Mononuclear cell (primary cell): ENCODE measurements at regions not wholly inside any gene's neighbourhood (a gene's known extent, or its start where the extent isn't known, plus 50 kb on each side); places are given as distances from the start of the nearest gene placed in this dataset.
"Not testable (repeated sequence)": the region's sequence is repeated elsewhere in the genome, so short reads cannot be mapped to it uniquely, and the experiment has no call there.

ENCODE experiments used
- H3K27me3 ChIP-seq: 2 replicates; pipeline ENCODE4 v1.6.0; 2011; ENCODE audit warnings: low read length, control low read depth; ENCODE audit not compliant: insufficient read depth
- H3K4me1 ChIP-seq: 2 replicates; pipeline ENCODE4 v1.5.1; 2011; ENCODE audit warnings: mild to moderate bottlenecking, low read length, control low read depth; ENCODE audit not compliant: insufficient read depth
- H3K4me3 ChIP-seq: 2 replicates; pipeline ENCODE4 v1.5.1; 2011; ENCODE audit warnings: mild to moderate bottlenecking, low read length, moderate library complexity
- H3K9me3 ChIP-seq: 2 replicates; pipeline ENCODE4 v1.5.1; 2011; ENCODE audit warnings: low read depth, mild to moderate bottlenecking, control low read depth, low read length

DNA sequence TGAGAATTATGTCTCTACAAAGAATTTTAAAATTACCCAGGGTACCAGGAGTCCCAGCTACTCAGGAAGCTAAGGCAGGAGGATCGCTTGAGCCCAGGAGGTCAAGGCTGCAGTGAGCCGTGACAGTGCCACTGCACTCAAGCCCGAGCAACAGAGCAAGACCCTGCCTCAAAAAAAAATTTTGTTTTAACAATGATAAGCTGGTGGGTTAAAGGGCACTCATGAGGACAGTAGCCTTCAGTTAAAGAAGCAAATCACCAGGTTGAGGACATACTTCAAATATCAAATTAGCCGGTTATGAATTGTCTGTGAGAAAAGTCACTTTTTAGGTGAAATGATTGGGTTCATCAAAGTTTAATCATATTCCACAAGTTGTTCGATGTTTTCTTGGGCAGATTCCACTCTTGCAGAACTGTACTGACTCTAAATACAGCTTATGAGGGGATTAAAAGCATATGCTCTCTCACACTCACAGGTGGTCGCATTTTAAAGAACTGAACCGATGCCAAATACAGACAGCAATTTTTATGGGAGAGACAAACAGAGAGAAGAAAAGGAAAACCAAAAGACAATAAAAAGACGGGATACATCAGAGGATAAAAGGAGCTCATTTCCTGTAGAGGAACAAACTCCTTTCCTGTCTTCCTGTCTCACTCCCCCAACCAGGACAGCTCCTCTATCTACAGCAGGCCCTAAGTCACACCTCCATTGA is 582.8 kb upstream of the NRP1 start:
- Histone ChIP-seq H3K4me3 (no peak overlapping the region), H3K9me3 (no peaks in the 10 kb centered on the region), H3K4me1 (no peaks in the 10 kb centered on the region), H3K27me3 (no peaks in the 10 kb centered on the region)

DNA sequence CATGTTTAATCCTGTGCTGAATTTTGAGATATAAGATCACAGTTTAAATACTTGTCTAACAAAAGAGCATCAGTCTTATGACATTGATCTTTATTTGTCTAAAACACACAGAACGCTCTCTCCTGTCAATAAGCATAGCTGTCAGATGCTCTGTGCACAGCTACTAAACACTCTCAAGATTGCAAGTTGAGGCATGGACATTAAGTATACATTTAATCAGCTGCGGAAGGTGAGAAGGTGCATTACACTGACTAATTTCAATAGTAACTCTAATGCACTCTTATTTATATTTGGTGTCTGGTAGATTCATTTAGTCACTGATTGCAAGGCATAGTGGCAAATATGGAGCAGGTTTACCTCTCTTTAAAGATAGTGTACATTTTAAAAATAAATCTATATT is 580.3 kb upstream of the NRP1 start:
- Histone ChIP-seq H3K9me3 (no peaks in the 10 kb centered on the region), H3K27me3 (no peaks in the 10 kb centered on the region), H3K4me3 (no peak overlapping the region), H3K4me1 (no peaks in the 10 kb centered on the region)

DNA sequence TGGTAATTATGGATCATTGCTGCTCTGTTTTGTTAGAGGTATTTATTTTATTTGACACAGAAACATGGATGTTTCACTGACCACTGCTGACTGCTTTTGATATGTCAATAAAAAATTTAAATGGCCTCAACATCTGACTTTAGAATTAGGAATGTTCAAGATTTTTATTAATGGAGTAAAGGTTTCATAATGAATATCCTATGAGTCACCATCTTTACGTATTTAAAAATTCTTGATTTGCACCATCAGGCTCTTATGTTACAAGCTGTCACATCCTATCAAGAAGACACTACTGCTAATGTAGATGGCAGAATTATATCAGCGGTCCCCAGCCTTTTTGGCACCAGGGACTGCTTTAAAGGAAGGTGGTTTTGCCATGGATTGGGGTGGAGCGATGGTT is 578.7 kb upstream of the NRP1 start:
- H3K9me3 ChIP-seq: no peaks in the 10 kb centered on the region
- H3K4me3 ChIP-seq: no peak overlapping the region
- no peaks in the 10 kb centered on the region for H3K27me3 ChIP-seq
- no peaks in the 10 kb centered on the region for H3K4me1 ChIP-seq

DNA sequence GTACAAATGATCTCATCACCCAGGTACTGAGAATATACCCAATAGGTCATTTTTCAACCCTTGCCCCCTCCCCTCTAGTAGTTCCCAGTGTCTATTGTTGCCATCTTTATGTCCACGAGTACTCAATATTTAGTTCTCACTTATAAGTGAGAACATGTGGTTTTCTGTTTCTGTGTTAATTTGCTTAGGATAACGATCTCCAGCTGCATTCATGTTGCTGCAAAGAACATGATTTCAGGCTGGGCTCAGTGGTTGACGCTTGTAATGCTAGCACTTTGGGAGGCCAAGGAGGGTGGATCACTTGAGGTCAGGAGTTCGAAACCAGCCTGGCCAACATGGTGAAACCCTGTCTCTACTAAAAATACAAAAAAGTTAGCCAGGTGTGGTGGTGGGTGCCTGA is 575.0 kb upstream of the NRP1 start:
- not testable (repeated sequence) for H3K4me3 ChIP-seq, H3K4me1 ChIP-seq, H3K9me3 ChIP-seq, H3K27me3 ChIP-seq

DNA sequence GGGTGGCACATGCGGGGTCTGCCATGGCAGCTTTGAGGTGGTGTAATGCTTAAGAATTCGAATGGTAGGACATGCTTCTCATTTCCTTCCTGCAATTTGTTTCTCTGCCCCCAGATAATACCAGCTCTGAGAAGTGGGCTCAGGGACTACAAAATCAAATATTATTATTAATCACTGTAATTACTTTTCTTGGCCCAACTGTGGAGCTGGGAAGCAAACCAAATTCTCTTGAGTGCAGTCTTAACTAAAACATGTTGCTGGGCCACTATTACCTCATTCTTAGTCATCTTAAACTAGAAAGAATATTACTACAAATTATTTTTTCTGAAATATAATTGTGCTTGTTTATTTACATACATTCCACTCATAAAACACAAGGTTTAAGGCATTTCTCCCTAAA is 566.7 kb upstream of the NRP1 start:
- Histone ChIP-seq H3K9me3 (no peaks in the 10 kb centered on the region), H3K4me3 (no peak overlapping the region), H3K27me3 (no peaks in the 10 kb centered on the region), H3K4me1 (no peaks in the 10 kb centered on the region)

DNA sequence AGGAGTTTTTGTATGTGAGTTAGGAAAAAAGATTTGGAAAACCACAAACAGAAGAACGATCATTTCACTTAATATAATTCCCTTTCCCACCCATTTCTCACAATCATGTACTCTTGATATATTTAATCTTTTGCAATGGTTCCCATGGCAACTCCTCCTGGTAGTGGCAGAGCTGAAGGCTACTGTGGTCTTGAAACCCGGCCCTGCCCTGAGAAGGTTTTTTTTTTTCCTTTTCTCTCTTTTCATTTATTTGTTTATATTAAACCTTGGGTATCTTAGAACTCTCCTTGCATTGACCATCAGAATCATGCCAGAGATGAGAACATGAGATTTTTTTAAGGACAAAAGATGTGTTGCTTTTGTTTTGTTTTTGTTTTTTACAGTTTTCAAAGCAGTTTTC is 566.1 kb upstream of the NRP1 start:
- Histone ChIP-seq H3K4me3 (no peak overlapping the region), H3K4me1 (no peaks in the 10 kb centered on the region), H3K9me3 (no peaks in the 10 kb centered on the region), H3K27me3 (no peaks in the 10 kb centered on the region)

DNA sequence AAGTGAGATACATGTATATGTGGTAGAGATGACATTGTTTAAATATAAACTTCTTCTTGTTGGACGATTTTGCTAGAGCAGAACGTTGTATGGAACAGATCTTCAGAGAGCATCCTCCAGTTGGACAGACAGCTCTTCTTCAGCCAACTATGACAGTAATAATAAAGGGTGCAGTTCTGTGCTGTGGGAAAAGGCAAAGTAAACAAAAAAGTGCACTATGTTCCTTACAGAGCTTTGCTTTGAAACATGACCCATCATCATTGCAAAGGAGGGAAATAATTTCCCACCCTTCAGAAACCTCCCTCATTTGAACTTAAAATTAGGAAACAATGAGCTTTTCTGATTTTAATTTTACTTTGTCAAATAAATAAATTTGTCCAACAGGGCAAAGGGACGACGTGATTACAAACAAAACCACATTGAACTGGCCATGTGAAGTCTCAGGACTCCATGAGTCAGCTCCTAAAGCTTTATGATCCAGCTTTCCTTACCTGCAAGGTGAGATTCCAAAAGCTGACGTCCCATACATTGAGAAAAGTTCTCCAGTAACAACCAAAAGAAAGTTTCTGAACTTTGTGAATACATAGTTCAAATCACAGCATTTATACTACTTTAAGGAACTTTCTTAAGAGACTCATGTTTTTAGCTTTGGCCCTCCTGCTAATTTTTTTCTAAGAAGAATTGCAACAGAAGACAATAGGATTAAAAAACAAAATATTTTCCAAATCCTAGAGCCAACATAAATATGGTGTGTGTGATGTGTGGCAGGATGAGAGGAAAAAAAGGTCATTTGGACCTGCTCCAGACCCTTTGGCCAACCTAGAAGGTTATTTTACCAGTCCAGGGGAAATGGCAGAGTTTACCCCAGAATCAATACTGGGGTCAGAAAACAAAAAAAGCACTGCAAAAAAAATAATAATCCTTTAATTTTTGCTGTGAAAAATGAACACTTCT is 565.4 kb upstream of the NRP1 start:
- Histone ChIP-seq H3K4me3 (no peak overlapping the region), H3K4me1 (no peaks in the 10 kb centered on the region), H3K27me3 (no peaks in the 10 kb centered on the region), H3K9me3 (no peaks in the 10 kb centered on the region)

DNA sequence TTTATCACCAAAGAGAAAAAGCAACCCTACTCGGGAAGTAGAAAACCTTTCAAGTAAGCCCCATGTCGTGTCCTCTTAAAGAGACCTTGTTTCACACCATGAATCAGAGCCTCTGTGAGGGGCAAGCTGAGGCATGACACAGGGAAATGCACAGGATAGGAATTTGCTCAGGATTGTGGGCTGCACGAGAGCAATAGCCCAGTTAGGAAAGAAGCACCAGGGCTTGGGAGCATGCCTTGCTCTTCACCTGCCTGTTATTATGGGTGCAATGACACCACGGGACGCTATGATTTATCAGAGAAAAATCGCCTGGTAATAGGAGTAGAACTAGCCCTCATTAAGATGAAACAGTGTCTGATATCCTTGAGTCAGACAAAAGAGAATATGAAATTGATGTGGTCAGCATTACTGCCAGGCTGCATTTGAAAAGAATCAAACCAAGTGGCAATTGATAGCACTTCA is 562.9 kb upstream of the NRP1 start:
- no peaks in the 10 kb centered on the region for H3K4me1 ChIP-seq
- no peaks in the 10 kb centered on the region for H3K9me3 ChIP-seq
- H3K4me3 ChIP-seq: no peak overlapping the region
- no peaks in the 10 kb centered on the region for H3K27me3 ChIP-seq

DNA sequence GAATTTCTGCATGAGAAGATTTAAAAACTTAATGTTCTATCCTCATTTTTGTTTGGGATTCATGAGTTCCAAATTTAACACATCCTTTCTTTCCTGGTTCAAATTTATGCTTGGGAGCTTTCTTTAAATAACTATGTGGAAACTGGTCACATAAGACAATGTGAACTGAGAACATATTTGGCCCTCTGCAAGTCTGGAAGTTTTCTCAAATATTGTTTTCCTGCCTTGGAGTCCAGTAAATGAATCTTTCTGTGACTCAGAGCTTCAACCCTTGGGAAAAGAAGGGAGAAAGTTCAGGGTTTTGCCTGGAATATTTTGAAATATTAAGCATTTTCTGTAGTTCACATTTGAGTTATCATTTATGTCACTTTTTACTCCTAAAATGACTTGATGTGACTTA is 559.0 kb upstream of the NRP1 start:
- Histone ChIP-seq H3K9me3 (no peaks in the 10 kb centered on the region), H3K4me3 (no peak overlapping the region), H3K4me1 (no peaks in the 10 kb centered on the region), H3K27me3 (no peaks in the 10 kb centered on the region)

DNA sequence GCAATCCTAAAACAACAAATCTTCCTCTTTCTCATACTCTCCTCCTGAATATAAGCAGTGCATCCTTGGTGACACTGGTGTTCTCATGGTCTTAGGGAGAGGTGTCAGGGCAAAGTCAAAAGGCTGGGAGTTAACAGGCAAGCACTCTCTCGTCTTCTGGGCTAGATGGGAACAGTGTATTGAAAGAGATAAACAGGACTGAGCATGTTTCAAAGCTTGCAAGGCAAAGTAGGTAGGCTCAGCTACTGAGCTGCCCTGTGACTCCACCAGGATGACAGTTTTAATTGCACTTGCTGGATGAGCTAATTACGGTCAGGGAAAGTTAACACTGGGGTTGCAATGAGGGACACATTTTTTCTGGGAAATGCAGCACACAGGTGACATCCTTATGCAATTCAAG is 554.9 kb upstream of the NRP1 start:
- Histone ChIP-seq H3K4me3 (no peak overlapping the region), H3K27me3 (no peaks in the 10 kb centered on the region), H3K4me1 (no peaks in the 10 kb centered on the region), H3K9me3 (no peaks in the 10 kb centered on the region)

DNA sequence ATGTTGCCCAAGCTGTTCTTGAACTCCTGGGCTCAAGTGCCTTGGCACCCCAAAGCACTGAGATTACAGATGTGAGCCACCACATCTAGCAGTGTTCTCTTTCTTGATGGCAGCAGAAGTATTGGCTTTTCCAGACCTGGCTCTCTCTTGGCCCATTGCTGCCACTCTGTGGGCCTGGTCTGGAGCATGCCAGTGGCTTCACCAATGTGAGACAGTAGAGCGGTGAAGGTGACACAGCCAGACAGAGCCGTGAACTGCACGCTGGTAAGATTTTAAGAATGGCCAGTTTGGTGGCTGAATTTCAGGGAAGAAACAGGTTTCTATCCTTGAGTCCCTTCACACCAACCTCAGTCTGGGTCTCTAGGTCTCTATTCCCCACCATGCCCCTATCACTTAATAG is 552.7 kb upstream of the NRP1 start:
- Histone ChIP-seq H3K27me3 (no peaks in the 10 kb centered on the region), H3K4me3 (no peak overlapping the region), H3K4me1 (no peaks in the 10 kb centered on the region), H3K9me3 (no peaks in the 10 kb centered on the region)

DNA sequence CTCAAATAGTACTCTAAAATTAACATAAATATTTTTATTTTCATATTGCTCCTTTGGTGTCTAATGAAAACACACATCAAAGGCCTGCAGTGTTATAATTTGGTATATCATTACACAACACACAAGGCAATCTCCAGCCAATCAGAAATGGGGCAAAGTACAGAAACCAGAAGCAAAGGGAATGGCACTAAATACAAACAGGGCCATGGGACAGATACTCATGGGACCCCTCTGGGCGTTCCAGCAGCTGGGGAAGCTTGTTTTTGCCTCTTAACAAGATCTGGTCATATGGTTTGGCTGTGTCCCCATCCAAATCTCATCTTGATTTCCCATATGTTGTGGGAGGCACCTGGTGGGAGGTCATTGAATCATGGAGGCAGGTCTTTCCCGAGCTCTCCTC is 551.8 kb upstream of the NRP1 start:
- Histone ChIP-seq H3K4me3 (no peak overlapping the region), H3K27me3 (no peaks in the 10 kb centered on the region), H3K9me3 (no peaks in the 10 kb centered on the region), H3K4me1 (no peaks in the 10 kb centered on the region)

DNA sequence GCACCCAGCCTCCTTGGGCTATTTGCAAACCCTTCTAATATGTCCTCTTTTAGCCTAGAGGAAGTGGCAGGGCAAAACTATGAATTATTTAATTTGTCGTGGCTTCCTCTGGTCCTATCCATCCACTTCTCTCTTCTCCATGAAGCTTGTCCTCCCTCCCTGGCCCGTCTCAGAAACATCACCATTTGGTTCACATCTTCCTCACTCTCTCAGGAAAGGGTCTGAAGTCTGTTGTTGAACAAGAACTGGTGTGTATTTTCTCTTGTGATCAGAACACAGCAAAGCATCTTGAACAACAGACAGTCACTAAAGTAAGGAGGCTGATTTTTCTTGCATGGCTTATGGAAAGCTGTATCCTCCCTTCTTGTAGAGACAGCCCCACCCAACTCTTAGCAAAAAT is 550.1 kb upstream of the NRP1 start:
- H3K9me3 ChIP-seq: no peaks in the 10 kb centered on the region
- H3K4me1 ChIP-seq: no peaks in the 10 kb centered on the region
- H3K27me3 ChIP-seq: no peaks in the 10 kb centered on the region
- H3K4me3 ChIP-seq: no peak overlapping the region

DNA sequence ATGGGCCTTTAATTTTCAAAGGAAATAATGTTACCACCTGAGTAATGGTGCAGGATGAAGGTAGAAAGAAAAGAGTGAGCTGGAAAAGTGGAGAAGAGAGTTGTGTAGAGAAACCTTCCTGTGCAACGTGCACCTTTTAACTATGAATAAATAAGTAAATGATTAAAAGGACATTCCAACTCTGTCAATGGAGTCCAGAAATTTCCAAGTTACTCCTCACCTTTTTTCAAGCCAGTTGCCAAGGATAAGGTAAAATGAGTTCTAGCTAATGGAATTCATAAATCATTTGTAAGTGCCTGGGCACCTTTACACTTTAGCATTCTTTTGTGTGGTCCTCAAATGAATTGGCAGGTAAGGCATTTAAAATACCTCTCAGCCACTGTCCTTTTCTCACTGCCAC is 549.4 kb upstream of the NRP1 start:
- H3K4me3 ChIP-seq: no peak overlapping the region
- H3K9me3 ChIP-seq: no peaks in the 10 kb centered on the region

DNA sequence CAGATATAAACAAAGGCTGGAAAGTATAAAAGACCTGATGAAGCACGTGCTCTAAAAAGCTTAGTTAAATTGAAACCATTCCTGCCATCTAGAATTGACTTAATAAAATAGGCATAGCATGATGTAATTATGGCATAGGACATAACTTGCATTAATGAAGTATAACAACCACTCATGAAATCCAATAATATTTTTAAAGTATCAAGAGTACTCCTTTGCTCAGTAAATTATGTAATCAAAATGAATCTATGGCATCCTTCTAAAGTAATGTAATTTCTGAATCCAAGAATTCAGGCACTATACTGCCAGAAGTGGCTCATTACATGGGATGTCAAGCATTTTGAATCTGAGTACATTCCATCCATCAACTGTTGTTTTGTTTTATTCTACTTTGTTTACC is 548.5 kb upstream of the NRP1 start:
- H3K4me1 ChIP-seq: no peaks in the 10 kb centered on the region
- no peaks in the 10 kb centered on the region for H3K9me3 ChIP-seq
- H3K4me3 ChIP-seq: no peak overlapping the region

More for the DNA sequence above, 549.4 kb upstream of the NRP1 start:
- Histone ChIP-seq H3K27me3 (no peaks in the 10 kb centered on the region), H3K4me1 (no peaks in the 10 kb centered on the region)

DNA sequence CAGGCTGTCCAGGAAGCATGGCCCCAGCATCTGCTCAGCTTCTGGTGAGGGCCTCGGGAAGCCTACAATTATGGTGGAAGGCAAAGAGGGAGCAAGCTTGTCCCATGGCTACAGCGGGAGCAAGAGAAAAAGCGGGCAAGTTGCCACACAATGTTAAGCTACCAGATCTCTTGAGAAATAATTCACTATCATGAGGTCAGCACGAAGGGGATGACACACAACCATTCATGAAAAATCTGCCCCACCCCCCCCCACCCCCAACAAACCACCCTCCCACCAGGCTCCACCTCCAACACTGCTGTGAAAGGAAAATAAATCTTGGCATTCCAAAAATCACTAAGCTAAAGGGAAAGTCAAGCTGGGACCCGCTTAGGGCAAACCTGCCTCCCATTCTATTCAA is 545.8 kb upstream of the NRP1 start:
- no peaks in the 10 kb centered on the region for H3K9me3 ChIP-seq
- peaks cover 6% of the 10 kb centered on the region for H3K4me1 ChIP-seq
- no peak overlapping the region for H3K4me3 ChIP-seq
- no peaks in the 10 kb centered on the region for H3K27me3 ChIP-seq

More for the DNA sequence above, 548.5 kb upstream of the NRP1 start:
- H3K27me3 ChIP-seq: no peaks in the 10 kb centered on the region
